Suprapubic skin (tissue), 4 donors: ENCODE measurements at regions not wholly inside any gene's neighbourhood (a gene's known extent, or its start where the extent isn't known, plus 50 kb on each side); places are given as distances from the start of the nearest gene placed in this dataset.

ENCODE experiments used
- DNase-seq, 2 donors: peaks; one replicate each; pipeline ENCODE4 v3.0.0-alpha.2; 2019; ENCODE audit warnings: low spot score in 2 of 2
- H3K27ac ChIP-seq: fragments of 200-600 bp; sonication (generic); one replicate; pipeline ENCODE4 v1.5.1; 2019
- H3K27me3 ChIP-seq: fragments of 200-600 bp; sonication (generic); one replicate; pipeline ENCODE4 v1.5.1; 2019
- H3K36me3 ChIP-seq: fragments of 200-600 bp; sonication (generic); one replicate; pipeline ENCODE4 v1.5.1; 2019
- H3K4me1 ChIP-seq: fragments of 200-600 bp; sonication (generic); one replicate; pipeline ENCODE4 v1.5.1; 2019
- H3K4me3 ChIP-seq: fragments of 200-600 bp; sonication (generic); one replicate; pipeline ENCODE4 v1.5.1; 2019; ENCODE audit warnings: mild to moderate bottlenecking
- H3K9me3 ChIP-seq: fragments of 200-600 bp; sonication (generic); one replicate; pipeline ENCODE4 v1.5.1; 2019
- EP300 ChIP-seq: sonication (generic); formaldehyde crosslinking; IDR thresholded peaks from one replicate; pipeline ENCODE4 v1.6.1; 2017; ENCODE audit warnings: antibody characterized with exemption
- POLR2A ChIP-seq, 2 donors: fragments of 450-650 bp; IDR thresholded peaks; one replicate each; pipeline ENCODE4 v1.6.1; 2017; ENCODE audit warnings: antibody characterized with exemption in 2 of 2, mild to moderate bottlenecking in 2 of 2, moderate library complexity in 2 of 2
- POLR2AphosphoS5 ChIP-seq, 3 donors: sonication (generic); formaldehyde crosslinking; IDR thresholded peaks; one replicate each; pipeline ENCODE4 v1.6.1; 2017; ENCODE audit warnings: antibody characterized with exemption in 3 of 3
- WGBS: methylation state at CpG from one replicate; pipeline ENCODE4 v1.1.5; 2018; 5-methylcytosine and 5-hydroxymethylcytosine counted together
- TF ChIP-seq, protein P1 (sequence below), 2 donors: fragments of 200-600 bp in 1 of 2; fragments of 450-650 bp in 1 of 2; sonication (generic) in 1 of 2; IDR thresholded peaks; one replicate each; pipeline ENCODE4 v1.5.1; 2016 to 2019; ENCODE audit warnings: antibody characterized with exemption in 2 of 2, mild to moderate bottlenecking in 1 of 2, moderate library complexity in 1 of 2

GRCh38 chr1:189550498-189550897 is 927.2 kb downstream of the BRINP3 start:
- Histone ChIP-seq H3K27ac (no peak overlapping the region), H3K4me1 (no peaks in the 10 kb centered on the region), H3K4me3 (no peak overlapping the region), H3K27me3 (no peaks in the 10 kb centered on the region), H3K9me3 (no peaks in the 10 kb centered on the region), H3K36me3 (no peaks in the 10 kb centered on the region)
- TF ChIP-seq EP300, result no peak
- TF ChIP-seq POLR2A (IDR thresholded peaks at IDR 0.05), result no peak
- no peak for TF ChIP-seq POLR2AphosphoS5 (IDR thresholded peaks at IDR 0.05)
- TF ChIP-seq, protein P1, sequence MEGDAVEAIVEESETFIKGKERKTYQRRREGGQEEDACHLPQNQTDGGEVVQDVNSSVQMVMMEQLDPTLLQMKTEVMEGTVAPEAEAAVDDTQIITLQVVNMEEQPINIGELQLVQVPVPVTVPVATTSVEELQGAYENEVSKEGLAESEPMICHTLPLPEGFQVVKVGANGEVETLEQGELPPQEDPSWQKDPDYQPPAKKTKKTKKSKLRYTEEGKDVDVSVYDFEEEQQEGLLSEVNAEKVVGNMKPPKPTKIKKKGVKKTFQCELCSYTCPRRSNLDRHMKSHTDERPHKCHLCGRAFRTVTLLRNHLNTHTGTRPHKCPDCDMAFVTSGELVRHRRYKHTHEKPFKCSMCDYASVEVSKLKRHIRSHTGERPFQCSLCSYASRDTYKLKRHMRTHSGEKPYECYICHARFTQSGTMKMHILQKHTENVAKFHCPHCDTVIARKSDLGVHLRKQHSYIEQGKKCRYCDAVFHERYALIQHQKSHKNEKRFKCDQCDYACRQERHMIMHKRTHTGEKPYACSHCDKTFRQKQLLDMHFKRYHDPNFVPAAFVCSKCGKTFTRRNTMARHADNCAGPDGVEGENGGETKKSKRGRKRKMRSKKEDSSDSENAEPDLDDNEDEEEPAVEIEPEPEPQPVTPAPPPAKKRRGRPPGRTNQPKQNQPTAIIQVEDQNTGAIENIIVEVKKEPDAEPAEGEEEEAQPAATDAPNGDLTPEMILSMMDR (IDR thresholded peaks at IDR 0.05), result no peak
- no peak for DNase-seq

GRCh38 chr1:189563784-189564183 is 913.9 kb downstream of the BRINP3 start:
- TF ChIP-seq POLR2A (IDR thresholded peaks at IDR 0.05) (no peak), POLR2AphosphoS5 (IDR thresholded peaks at IDR 0.05) (no peak), EP300 (no peak)
- TF ChIP-seq, protein P1 (IDR thresholded peaks at IDR 0.05), result no peak
- Histone ChIP-seq H3K9me3 (no peaks in the 10 kb centered on the region), H3K27me3 (no peaks in the 10 kb centered on the region), H3K4me1 (no peaks in the 10 kb centered on the region), H3K27ac (no peak overlapping the region), H3K36me3 (no peaks in the 10 kb centered on the region), H3K4me3 (no peak overlapping the region)
- no peak for DNase-seq
- 90% methylated on average over 4 of the region's 4 CpGs for WGBS

DNA sequence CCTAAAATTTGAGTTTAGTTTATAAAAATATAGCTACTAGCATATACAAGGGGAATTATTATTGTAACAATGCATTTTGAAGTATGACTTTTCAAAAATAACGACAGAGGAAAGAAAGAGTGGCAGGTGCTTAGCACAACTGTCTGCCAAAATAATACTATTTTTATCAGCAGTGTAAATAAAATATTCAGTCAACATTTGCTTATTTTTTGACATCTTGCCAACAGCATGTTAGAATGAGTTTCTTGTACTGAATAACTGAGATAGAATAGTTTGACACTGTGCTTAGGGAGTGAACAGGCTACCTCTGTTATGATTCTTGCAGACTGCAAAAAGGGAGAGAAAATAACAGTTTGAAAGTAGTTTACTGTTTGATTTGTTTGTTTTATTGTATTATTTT is 909.8 kb downstream of the BRINP3 start:
- TF ChIP-seq, protein P1 (IDR thresholded peaks at IDR 0.05), result no peak
- TF ChIP-seq POLR2A (IDR thresholded peaks at IDR 0.05) (no peak), POLR2AphosphoS5 (IDR thresholded peaks at IDR 0.05) (no peak), EP300 (no peak)
- H3K4me1 ChIP-seq, result no peaks in the 10 kb centered on the region
- no peaks in the 10 kb centered on the region for H3K9me3 ChIP-seq
- H3K27ac ChIP-seq, result no peak overlapping the region
- WGBS, result 48% methylated on average over 1 of the region's 1 CpG
- H3K4me3 ChIP-seq, result no peak overlapping the region
- H3K27me3 ChIP-seq, result no peaks in the 10 kb centered on the region
- H3K36me3 ChIP-seq, result no peaks in the 10 kb centered on the region
- DNase-seq, result no peak

GRCh38 chr1:189596197-189596596 is 881.5 kb downstream of the BRINP3 start:
- no peak overlapping the region for H3K4me3 ChIP-seq
- H3K27me3 ChIP-seq, result no peaks in the 10 kb centered on the region
- H3K4me1 ChIP-seq, result no peaks in the 10 kb centered on the region
- no peaks in the 10 kb centered on the region for H3K36me3 ChIP-seq
- H3K9me3 ChIP-seq, result no peaks in the 10 kb centered on the region
- no peak for DNase-seq
- TF ChIP-seq POLR2AphosphoS5 (IDR thresholded peaks at IDR 0.05), result no peak
- TF ChIP-seq, protein P1 (IDR thresholded peaks at IDR 0.05), result no peak
- TF ChIP-seq POLR2A (IDR thresholded peaks at IDR 0.05), result no peak
- no peak for TF ChIP-seq EP300
- WGBS, result 81% methylated on average over 1 of the region's 1 CpG
- H3K27ac ChIP-seq, result no peak overlapping the region

DNA sequence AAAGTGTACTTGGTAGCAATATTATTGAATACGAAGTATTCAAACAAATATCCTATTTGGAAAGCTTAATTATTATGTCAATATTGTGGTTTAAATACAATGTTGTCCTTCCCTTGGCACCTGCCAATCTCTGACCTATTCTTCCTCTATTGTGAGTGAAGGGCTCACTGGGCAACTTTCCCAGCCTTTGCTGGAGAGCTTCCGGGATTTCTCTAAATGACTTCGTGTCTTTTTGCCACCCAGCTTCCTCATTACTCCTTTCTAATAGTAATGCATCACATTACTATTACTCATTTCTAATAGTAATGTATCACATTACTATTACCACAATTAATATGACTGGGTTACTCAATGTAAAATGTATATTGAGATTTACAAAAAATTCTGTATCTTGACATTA is 880.6 kb downstream of the BRINP3 start:
- H3K36me3 ChIP-seq, result no peaks in the 10 kb centered on the region
- H3K27ac ChIP-seq, result no peak overlapping the region
- no peak for DNase-seq
- H3K9me3 ChIP-seq, result no peaks in the 10 kb centered on the region
- TF ChIP-seq POLR2AphosphoS5 (IDR thresholded peaks at IDR 0.05) (no peak), POLR2A (IDR thresholded peaks at IDR 0.05) (no peak), EP300 (no peak)
- TF ChIP-seq, protein P1 (IDR thresholded peaks at IDR 0.05), result no peak
- no peak overlapping the region for H3K4me3 ChIP-seq
- H3K4me1 ChIP-seq, result no peaks in the 10 kb centered on the region
- WGBS, result 58% methylated on average over 3 of the region's 3 CpGs
- no peaks in the 10 kb centered on the region for H3K27me3 ChIP-seq
